GM10266 (cell line): ENCODE measurements at regions not wholly inside any gene's neighbourhood (a gene's known extent, or its start where the extent isn't known, plus 50 kb on each side); places are given as distances from the start of the nearest gene placed in this dataset.

ENCODE experiments used
- DNase-seq: peaks from one replicate; pipeline ENCODE4 v3.0.0; 2012; ENCODE audit errors: extremely low spot score
- TF ChIP-seq, protein P1 (sequence below): IDR thresholded peaks from 2 replicates; pipeline ENCODE4 v1.5.1; 2012; ENCODE audit warnings: mild to moderate bottlenecking, low read depth; ENCODE audit not compliant: control insufficient read depth, insufficient read depth; ENCODE audit errors: missing control alignments

DNA sequence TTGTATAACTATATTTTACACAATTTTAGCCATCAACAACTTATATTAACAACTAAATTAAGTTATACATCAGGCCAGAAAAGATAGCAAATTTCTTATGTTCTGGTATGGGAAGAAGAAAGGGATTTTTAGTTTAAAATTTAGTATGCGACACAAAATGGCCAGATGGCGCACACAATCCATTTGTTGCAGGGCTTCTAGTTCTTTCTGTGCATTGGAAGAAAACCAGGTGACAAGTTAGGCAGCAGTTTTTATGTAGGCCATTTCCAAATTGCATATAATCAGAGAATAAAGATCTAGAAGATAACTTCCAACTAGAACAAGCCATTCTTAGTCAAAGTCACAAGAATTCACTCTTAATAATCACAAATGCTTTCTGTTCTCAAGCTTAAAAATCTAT lies 230.1 kb upstream of the ZNF717 start:
- DNase-seq, result no peak
- TF ChIP-seq, protein P1, sequence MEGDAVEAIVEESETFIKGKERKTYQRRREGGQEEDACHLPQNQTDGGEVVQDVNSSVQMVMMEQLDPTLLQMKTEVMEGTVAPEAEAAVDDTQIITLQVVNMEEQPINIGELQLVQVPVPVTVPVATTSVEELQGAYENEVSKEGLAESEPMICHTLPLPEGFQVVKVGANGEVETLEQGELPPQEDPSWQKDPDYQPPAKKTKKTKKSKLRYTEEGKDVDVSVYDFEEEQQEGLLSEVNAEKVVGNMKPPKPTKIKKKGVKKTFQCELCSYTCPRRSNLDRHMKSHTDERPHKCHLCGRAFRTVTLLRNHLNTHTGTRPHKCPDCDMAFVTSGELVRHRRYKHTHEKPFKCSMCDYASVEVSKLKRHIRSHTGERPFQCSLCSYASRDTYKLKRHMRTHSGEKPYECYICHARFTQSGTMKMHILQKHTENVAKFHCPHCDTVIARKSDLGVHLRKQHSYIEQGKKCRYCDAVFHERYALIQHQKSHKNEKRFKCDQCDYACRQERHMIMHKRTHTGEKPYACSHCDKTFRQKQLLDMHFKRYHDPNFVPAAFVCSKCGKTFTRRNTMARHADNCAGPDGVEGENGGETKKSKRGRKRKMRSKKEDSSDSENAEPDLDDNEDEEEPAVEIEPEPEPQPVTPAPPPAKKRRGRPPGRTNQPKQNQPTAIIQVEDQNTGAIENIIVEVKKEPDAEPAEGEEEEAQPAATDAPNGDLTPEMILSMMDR, result no peak

DNA sequence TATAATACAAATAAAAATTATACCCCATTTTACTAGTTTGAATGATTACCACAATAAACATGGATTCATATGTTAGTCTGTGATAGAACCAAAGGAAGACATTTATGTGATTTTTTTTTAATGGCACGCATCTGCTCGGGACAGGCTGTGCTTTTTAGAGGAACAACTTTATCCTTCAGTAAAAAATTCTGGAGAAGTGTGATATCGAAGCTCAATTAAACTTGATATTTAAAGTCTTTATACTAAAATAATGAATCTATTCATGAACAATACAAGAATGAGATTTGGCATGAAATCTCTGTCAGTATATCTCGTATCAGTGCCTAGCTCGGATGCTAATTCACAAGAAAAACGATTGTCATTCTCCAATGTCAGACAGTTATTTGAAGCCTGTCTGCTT lies 230.8 kb upstream of the ZNF717 start:
- no peak for DNase-seq
- TF ChIP-seq, protein P1, result no peak

DNA sequence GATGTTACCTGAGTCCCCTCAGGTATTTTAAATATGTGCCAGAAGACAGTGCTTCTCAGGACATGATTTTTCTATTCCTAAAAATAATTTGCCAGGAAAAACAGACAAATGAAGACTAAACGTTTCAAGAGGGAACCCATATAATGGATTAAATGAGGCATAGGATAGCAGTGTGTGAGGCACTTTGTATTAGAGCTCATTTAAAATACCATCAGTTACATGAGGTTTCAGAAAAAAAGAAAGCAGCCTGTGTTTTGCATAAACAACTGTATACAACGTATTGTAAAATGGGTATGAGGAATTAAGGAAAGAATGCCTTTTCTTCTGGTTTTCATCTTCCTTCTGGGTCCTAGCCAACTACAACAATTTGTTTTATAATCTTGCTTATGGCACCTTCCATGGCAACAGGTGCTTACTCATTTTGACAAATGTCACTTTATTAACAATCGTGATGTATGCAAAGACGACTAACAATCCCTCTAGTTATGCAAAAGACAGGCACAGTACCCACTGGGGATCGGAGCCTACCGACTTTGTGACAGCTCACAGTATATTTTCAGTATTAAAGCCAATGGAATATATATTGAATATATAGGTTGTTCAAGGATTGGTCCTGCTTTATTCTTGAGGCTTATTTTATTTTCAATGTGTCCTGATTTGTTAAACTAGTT lies 231.6 kb upstream of the ZNF717 start:
- no peak for DNase-seq
- TF ChIP-seq, protein P1, result no peak

DNA sequence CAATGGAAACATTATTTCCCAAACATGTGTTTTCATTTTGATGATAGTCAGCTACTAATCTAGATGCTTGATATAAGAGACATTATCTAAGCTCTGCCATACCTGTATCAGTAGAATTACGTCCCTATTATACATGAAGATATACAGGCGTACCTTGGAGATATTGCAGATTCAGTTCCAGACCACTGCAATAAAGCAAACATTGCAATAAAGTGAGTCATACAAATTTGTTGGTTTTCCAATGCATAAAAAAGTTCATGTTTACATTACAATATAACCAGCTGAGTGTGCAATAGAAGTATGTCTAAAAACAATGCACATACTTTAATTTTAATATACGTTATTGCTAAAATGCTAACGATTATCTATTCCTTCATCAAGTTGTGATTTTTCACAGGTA lies 236.0 kb upstream of the ZNF717 start:
- TF ChIP-seq, protein P1, result no peak
- no peak for DNase-seq

DNA sequence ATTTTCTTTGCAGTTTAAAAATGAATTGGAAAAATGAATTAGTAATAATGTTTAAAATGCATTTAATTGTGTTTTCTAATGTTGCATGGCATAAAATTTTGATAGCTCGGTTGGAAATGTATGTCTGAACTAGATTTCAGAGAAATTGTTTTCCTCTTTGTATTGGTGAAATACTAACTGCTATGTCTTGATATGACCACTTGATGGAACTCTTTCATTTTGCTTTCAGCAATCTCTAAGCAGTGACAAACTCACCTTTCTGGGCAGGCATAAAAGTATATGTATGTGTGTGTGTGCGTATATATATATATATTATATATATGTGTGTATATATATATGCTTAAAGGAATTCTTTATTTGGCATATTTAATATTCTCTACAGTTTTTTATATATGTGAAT lies 239.3 kb upstream of the ZNF717 start:
- TF ChIP-seq, protein P1, result no peak
- DNase-seq, result no peak

DNA sequence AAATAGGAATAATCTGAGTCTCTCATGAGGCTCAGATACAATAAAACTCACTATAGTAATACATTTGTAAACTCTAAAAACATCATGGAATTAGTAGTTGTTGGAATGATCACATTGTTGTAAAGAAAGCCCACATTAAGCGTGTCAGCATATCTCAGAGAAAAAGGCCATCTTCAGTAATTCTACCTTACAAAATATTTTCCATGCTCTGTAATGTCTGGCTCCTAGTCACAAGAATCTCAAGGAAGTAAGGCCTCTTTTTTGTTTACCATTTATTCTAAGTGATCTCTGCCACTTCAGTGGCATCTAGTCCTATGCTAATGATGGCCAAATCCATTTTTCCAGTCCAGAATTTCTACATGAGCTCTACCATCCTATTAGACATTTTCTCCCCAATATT lies 240.2 kb upstream of the ZNF717 start:
- TF ChIP-seq, protein P1, result no peak
- no peak for DNase-seq

DNA sequence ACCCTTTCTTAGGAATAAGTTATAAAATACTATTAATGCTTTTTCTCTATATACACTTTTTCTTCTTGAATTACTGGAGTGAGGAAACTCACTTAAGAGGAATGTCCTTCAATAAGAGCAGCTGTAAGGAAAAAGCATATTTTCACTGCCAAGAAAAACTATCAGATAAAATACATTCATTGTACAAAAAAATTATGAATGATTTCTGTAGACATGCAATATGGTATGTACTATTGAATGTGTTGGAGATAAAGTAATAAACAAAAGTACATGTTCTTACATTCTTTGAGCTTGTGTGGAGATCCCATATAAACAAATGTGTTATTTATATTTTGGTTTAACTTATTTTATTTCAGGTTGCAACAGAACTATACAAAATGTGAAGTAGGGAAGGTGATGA lies 241.0 kb upstream of the ZNF717 start:
- TF ChIP-seq, protein P1, result no peak
- no peak for DNase-seq
